ENCODE measurements at regions not wholly inside any gene's neighbourhood (a gene's known extent, or its start where the extent isn't known, plus 50 kb on each side); places are given as distances from the start of the nearest gene placed in this dataset.

DNA sequence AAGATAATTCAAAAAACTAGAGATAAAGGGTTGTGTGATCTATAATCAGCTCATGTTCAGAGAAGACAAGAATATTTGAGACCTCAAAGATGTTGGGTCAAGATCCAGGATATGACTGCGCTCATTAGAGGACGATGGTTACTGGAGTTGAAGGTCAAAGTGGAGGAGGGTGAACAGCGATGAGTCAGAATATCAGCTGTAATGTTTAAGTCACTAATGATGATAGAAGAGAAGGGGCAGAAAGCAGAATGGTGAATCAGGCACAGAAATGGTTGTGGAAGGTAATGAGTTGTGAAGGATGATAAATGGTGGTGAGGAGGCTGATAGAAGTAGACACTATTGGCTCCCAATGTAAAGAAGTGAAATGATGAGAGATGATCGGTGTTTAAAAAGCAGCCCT, 540.3 kb downstream of the INHBA start:
- intact Hi-C loops (cut with DNase I; ENCODE audit: low total_unique reads) = no loop called here
- WGBS, 5 donors = 75 to 92% (median 84%) methylated on average over 4 of the region's 4 CpGs
- no peak overlapping the region for H3K27ac ChIP-seq
- H3K9me3 ChIP-seq = peaks cover 0 to 15% (median 12%) of the 10 kb centered on the region in 8 donors
- no peak overlapping the region for H3K4me3 ChIP-seq
- no peak for DNase-seq
- no peaks in the 10 kb centered on the region for H3K36me3 ChIP-seq
- H3K27me3 ChIP-seq (replicated peaks in 1 of 7) = no peaks in the 10 kb centered on the region
- TF ChIP-seq, protein P1, sequence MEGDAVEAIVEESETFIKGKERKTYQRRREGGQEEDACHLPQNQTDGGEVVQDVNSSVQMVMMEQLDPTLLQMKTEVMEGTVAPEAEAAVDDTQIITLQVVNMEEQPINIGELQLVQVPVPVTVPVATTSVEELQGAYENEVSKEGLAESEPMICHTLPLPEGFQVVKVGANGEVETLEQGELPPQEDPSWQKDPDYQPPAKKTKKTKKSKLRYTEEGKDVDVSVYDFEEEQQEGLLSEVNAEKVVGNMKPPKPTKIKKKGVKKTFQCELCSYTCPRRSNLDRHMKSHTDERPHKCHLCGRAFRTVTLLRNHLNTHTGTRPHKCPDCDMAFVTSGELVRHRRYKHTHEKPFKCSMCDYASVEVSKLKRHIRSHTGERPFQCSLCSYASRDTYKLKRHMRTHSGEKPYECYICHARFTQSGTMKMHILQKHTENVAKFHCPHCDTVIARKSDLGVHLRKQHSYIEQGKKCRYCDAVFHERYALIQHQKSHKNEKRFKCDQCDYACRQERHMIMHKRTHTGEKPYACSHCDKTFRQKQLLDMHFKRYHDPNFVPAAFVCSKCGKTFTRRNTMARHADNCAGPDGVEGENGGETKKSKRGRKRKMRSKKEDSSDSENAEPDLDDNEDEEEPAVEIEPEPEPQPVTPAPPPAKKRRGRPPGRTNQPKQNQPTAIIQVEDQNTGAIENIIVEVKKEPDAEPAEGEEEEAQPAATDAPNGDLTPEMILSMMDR (IDR thresholded peaks at IDR 0.05 in 8 of 11, conservative IDR thresholded peaks at IDR 0.05 in 3 of 11) = no peak
- TF ChIP-seq POLR2A (IDR thresholded peaks at IDR 0.05) (no peak), POLR2AphosphoS5 (IDR thresholded peaks at IDR 0.05) (no peak)
- H3K4me1 ChIP-seq = no peaks in the 10 kb centered on the region

DNA sequence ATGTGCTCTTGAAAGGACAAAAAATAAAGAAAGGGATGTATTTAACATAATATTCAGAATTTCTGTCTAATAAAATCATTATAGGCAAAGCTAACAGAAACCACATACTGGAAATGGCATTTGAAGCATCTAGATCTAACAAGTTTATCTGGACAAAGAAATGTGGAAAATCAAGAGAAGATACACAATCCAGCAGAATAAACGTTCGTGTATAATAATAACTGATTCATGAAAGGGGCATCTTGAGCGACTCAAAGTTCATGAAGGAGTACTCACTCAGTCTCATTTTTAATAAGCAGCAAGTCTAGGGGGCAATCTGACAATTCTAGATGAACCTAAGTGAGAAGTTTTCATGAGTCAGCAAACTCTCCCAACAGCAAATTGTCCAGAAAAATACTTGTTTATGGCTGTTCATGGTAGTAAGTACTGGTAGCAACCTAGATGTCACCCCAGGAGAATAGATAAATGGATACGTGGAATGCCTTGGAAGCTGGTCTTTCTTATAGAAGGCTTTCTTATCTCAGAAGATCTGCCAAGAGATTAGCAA, 541.8 kb downstream of the INHBA start:
- TF ChIP-seq, protein P1 (IDR thresholded peaks at IDR 0.05 in 8 of 11, conservative IDR thresholded peaks at IDR 0.05 in 3 of 11) = no peak
- TF ChIP-seq POLR2A (IDR thresholded peaks at IDR 0.05) (no peak), POLR2AphosphoS5 (IDR thresholded peaks at IDR 0.05) (no peak)
- Histone ChIP-seq H3K27ac (no peak overlapping the region), H3K36me3 (no peaks in the 10 kb centered on the region), H3K4me3 (no peak overlapping the region), H3K4me1 (no peaks in the 10 kb centered on the region), H3K27me3 (replicated peaks in 1 of 7) (no peaks in the 10 kb centered on the region), H3K9me3 (peaks cover 0 to 15% (median 12%) of the 10 kb centered on the region in 8 donors)
- DNase-seq = no peak
- 84 to 96% (median 92%) methylated on average over 4 of the region's 4 CpGs for WGBS, 5 donors
- intact Hi-C loops (cut with DNase I; ENCODE audit: low total_unique reads) = no loop called here

DNA sequence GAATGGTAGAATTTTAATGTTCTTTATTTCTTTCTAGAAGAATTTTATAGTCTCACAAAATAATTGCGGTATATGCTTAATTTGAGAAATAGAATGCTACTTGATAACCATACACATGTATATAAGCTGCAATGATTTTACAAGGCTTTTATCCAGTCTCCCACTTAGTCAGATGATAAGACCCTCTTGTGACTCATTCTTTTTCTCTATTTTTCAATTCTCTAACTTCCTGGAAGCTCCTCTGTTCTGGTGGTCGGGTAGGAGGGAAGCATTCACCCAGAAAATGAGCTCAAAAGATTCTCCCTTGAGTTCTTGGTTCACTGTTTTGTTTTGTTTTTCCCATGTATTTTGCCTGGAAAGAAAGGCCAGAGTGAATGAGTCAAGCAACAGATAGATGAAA, 546.6 kb downstream of the INHBA start:
- peaks cover 0 to 15% (median 12%) of the 10 kb centered on the region in 8 donors for H3K9me3 ChIP-seq
- H3K36me3 ChIP-seq = no peaks in the 10 kb centered on the region
- no peaks in the 10 kb centered on the region for H3K27me3 ChIP-seq (replicated peaks in 1 of 7)
- no peaks in the 10 kb centered on the region for H3K4me1 ChIP-seq
- WGBS, 5 donors = 59 to 81% (median 73%) methylated on average over 2 of the region's 2 CpGs
- TF ChIP-seq POLR2AphosphoS5 (IDR thresholded peaks at IDR 0.05) = no peak
- no peak for TF ChIP-seq POLR2A (IDR thresholded peaks at IDR 0.05)
- TF ChIP-seq, protein P1 (IDR thresholded peaks at IDR 0.05 in 8 of 11, conservative IDR thresholded peaks at IDR 0.05 in 3 of 11) = no peak
- no peak overlapping the region for H3K4me3 ChIP-seq
- intact Hi-C loops (cut with DNase I; ENCODE audit: low total_unique reads) = no loop called here
- no peak overlapping the region for H3K27ac ChIP-seq
- DNase-seq = no peak

DNA sequence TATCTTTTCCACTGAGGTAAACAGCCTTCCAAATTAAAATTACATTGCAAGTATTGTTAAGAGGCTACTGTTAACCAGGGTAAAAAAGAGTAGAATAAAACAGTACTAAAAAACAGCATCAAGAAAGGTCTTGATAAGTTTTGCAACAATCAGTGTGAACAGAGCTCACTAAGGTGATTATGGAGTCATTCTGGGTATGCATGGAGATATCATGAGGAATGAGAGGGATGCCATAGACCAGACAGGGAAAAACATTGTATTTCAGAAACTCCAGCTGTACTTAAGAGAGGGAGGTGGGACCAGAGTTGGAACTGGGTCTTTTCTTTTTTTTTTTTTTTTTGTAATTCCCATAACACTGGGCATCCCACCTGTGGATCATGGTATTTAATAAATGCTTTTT, 549.6 kb downstream of the INHBA start:
- TF ChIP-seq, protein P1 (IDR thresholded peaks at IDR 0.05 in 8 of 11, conservative IDR thresholded peaks at IDR 0.05 in 3 of 11) = no peak
- TF ChIP-seq POLR2AphosphoS5 (IDR thresholded peaks at IDR 0.05) = no peak
- no peak for TF ChIP-seq POLR2A (IDR thresholded peaks at IDR 0.05)
- no peaks in the 10 kb centered on the region for H3K27me3 ChIP-seq (replicated peaks in 1 of 7)
- peaks cover 0 to 5% (median 0%) of the 10 kb centered on the region in 8 donors for H3K9me3 ChIP-seq
- no peak overlapping the region for H3K4me3 ChIP-seq
- no peaks in the 10 kb centered on the region for H3K36me3 ChIP-seq
- no peak for DNase-seq
- H3K27ac ChIP-seq = no peak overlapping the region
- H3K4me1 ChIP-seq = no peaks in the 10 kb centered on the region
- intact Hi-C loops (cut with DNase I; ENCODE audit: low total_unique reads) = no loop called here
